ENCODE measurements at regions not wholly inside any gene's neighbourhood (a gene's known extent, or its start where the extent isn't known, plus 50 kb on each side); places are given as distances from the start of the nearest gene placed in this dataset.

GRCh38 chr2:5051300-5051699 lies 640.9 kb upstream of the SOX11 start:
- no peak for TF ChIP-seq CTCF (IDR thresholded peaks at IDR 0.05; ENCODE audit: low read depth, low read length)
- no peak for DNase-seq (ENCODE audit: low read depth, low spot score)
- H3K4me3 ChIP-seq (ENCODE audit: low read depth, low read length) = no peak overlapping the region
- in situ Hi-C loops (cut with HindIII; ENCODE audit: low sequenced_read_pairs) = no loop called here

- no peak for TF ChIP-seq CTCF (IDR thresholded peaks at IDR 0.05; ENCODE audit: low read depth, low read length)
- no peak for DNase-seq (ENCODE audit: low read depth, low spot score)
- no peak overlapping the region for H3K4me3 ChIP-seq (ENCODE audit: low read depth, low read length)
- in situ Hi-C loops (cut with HindIII; ENCODE audit: low sequenced_read_pairs) = no loop called here
Observed at GRCh38 chr2:5052905-5053304, 639.3 kb upstream of the SOX11 start.

- no peak overlapping the region for H3K4me3 ChIP-seq (ENCODE audit: low read depth, low read length)
- TF ChIP-seq CTCF (IDR thresholded peaks at IDR 0.05; ENCODE audit: low read depth, low read length) = no peak
- no peak for DNase-seq (ENCODE audit: low read depth, low spot score)
- in situ Hi-C loops (cut with HindIII; ENCODE audit: low sequenced_read_pairs) = no loop called here
Observed at GRCh38 chr2:5057891-5058351, 634.3 kb upstream of the SOX11 start.

- no peak for TF ChIP-seq CTCF (IDR thresholded peaks at IDR 0.05; ENCODE audit: low read depth, low read length)
- in situ Hi-C loops (cut with HindIII; ENCODE audit: low sequenced_read_pairs) = no loop called here
- no peak overlapping the region for H3K4me3 ChIP-seq (ENCODE audit: low read depth, low read length)
- no peak for DNase-seq (ENCODE audit: low read depth, low spot score)
Observed at GRCh38 chr2:5060956-5061355, 631.2 kb upstream of the SOX11 start.

GRCh38 chr2:5064687-5065086 lies 627.5 kb upstream of the SOX11 start:
- in situ Hi-C loops (cut with HindIII; ENCODE audit: low sequenced_read_pairs) = no loop called here
- TF ChIP-seq CTCF (IDR thresholded peaks at IDR 0.05; ENCODE audit: low read depth, low read length) = no peak
- no peak for DNase-seq (ENCODE audit: low read depth, low spot score)
- no peak overlapping the region for H3K4me3 ChIP-seq (ENCODE audit: low read depth, low read length)

- TF ChIP-seq CTCF (IDR thresholded peaks at IDR 0.05; ENCODE audit: low read depth, low read length) = no peak
- in situ Hi-C loops (cut with HindIII; ENCODE audit: low sequenced_read_pairs) = no loop called here
- H3K4me3 ChIP-seq (ENCODE audit: low read depth, low read length) = no peak overlapping the region
- DNase-seq (ENCODE audit: low read depth, low spot score) = no peak
Observed at GRCh38 chr2:5067816-5068215, 624.4 kb upstream of the SOX11 start.

GRCh38 chr2:5070257-5070656 lies 621.9 kb upstream of the SOX11 start:
- TF ChIP-seq CTCF (IDR thresholded peaks at IDR 0.05; ENCODE audit: low read depth, low read length) = no peak
- no peak overlapping the region for H3K4me3 ChIP-seq (ENCODE audit: low read depth, low read length)
- in situ Hi-C loops (cut with HindIII; ENCODE audit: low sequenced_read_pairs) = no loop called here
- peak; percentile 31 for DNase-seq (ENCODE audit: low read depth, low spot score)
